Neural cell (in vitro differentiated cells): ENCODE measurements at regions not wholly inside any gene's neighbourhood (a gene's known extent, or its start where the extent isn't known, plus 50 kb on each side); places are given as distances from the start of the nearest gene placed in this dataset.
"Not testable (repeated sequence)": the region's sequence is repeated elsewhere in the genome, so short reads cannot be mapped to it uniquely, and the experiment has no call there.

Experiments used
- EP300 ChIP-seq: fragments of 450-650 bp; conservative IDR thresholded peaks from 2 replicates; pipeline ENCODE4 v1.6.1; 2014; ENCODE audit warnings: antibody characterized with exemption, mild to moderate bottlenecking, moderate library complexity; ENCODE audit not compliant: poor library complexity, severe bottlenecking
- EZH2 ChIP-seq: fragments of 200-600, 300-800 bp; shearing (Covaris generic), sonication (generic); IDR thresholded peaks from 2 replicates; pipeline ENCODE4 v1.6.1; 2014; ENCODE audit warnings: antibody characterized with exemption, low read length, borderline replicate concordance, mild to moderate bottlenecking; ENCODE audit not compliant: insufficient read depth, poor library complexity, severe bottlenecking
- MXI1 ChIP-seq: fragments of 450-650 bp; conservative IDR thresholded peaks from 2 replicates; pipeline ENCODE4 v1.6.1; 2014; ENCODE audit warnings: antibody characterized with exemption, mild to moderate bottlenecking; ENCODE audit not compliant: poor library complexity, severe bottlenecking
- POLR2AphosphoS5 ChIP-seq: IDR thresholded peaks from 2 replicates; pipeline ENCODE4 v1.6.1; 2012
- RAD21 ChIP-seq: fragments of 450-650 bp; conservative IDR thresholded peaks from 2 replicates; pipeline ENCODE4 v1.6.1; 2014; ENCODE audit warnings: antibody characterized with exemption, mild to moderate bottlenecking, moderate library complexity
- TAF1 ChIP-seq: IDR thresholded peaks from 2 replicates; pipeline ENCODE4 v1.6.1; 2012; ENCODE audit warnings: low read depth
- TF ChIP-seq, protein P1 (sequence below): fragments of 450-650 bp; IDR thresholded peaks from 2 replicates; pipeline ENCODE4 v1.5.1; 2014; ENCODE audit warnings: antibody characterized with exemption, mild to moderate bottlenecking, moderate library complexity; ENCODE audit not compliant: poor library complexity, severe bottlenecking
- TF ChIP-seq, protein P2 (sequence below): IDR thresholded peaks from 2 replicates; pipeline ENCODE4 v1.6.1; 2012; ENCODE audit warnings: borderline replicate concordance

DNA sequence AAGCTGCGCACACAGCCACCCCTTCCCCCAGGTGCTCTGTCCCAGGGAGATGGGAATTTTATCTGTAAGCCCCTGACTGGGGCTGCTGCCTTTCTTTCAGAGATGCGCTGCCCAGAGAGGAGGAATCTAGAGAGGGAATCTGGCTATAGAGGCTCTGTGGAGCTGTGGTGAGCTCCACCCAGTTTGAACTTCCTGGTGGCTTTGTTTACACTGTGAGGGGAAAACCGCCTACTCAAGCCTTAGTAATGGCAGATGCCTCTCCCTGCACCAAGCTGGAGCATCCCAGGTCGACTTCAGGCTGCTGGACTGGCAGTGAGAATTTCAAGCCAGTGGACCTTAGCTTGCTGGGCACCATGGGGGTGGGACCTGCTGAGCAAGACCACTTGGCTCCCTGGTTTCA, 235.2 kb upstream of the GLRA1 start:
- not testable (repeated sequence) for TF ChIP-seq POLR2AphosphoS5, RAD21, EZH2, EP300, MXI1, TAF1
- TF ChIP-seq, protein P1, sequence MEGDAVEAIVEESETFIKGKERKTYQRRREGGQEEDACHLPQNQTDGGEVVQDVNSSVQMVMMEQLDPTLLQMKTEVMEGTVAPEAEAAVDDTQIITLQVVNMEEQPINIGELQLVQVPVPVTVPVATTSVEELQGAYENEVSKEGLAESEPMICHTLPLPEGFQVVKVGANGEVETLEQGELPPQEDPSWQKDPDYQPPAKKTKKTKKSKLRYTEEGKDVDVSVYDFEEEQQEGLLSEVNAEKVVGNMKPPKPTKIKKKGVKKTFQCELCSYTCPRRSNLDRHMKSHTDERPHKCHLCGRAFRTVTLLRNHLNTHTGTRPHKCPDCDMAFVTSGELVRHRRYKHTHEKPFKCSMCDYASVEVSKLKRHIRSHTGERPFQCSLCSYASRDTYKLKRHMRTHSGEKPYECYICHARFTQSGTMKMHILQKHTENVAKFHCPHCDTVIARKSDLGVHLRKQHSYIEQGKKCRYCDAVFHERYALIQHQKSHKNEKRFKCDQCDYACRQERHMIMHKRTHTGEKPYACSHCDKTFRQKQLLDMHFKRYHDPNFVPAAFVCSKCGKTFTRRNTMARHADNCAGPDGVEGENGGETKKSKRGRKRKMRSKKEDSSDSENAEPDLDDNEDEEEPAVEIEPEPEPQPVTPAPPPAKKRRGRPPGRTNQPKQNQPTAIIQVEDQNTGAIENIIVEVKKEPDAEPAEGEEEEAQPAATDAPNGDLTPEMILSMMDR, result not testable (repeated sequence)
- TF ChIP-seq, protein P2, sequence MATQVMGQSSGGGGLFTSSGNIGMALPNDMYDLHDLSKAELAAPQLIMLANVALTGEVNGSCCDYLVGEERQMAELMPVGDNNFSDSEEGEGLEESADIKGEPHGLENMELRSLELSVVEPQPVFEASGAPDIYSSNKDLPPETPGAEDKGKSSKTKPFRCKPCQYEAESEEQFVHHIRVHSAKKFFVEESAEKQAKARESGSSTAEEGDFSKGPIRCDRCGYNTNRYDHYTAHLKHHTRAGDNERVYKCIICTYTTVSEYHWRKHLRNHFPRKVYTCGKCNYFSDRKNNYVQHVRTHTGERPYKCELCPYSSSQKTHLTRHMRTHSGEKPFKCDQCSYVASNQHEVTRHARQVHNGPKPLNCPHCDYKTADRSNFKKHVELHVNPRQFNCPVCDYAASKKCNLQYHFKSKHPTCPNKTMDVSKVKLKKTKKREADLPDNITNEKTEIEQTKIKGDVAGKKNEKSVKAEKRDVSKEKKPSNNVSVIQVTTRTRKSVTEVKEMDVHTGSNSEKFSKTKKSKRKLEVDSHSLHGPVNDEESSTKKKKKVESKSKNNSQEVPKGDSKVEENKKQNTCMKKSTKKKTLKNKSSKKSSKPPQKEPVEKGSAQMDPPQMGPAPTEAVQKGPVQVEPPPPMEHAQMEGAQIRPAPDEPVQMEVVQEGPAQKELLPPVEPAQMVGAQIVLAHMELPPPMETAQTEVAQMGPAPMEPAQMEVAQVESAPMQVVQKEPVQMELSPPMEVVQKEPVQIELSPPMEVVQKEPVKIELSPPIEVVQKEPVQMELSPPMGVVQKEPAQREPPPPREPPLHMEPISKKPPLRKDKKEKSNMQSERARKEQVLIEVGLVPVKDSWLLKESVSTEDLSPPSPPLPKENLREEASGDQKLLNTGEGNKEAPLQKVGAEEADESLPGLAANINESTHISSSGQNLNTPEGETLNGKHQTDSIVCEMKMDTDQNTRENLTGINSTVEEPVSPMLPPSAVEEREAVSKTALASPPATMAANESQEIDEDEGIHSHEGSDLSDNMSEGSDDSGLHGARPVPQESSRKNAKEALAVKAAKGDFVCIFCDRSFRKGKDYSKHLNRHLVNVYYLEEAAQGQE, result not testable (repeated sequence)
